Mesenchymal stem cell (in vitro differentiated cells and primary cell): ENCODE measurements at regions not wholly inside any gene's neighbourhood (a gene's known extent, or its start where the extent isn't known, plus 50 kb on each side); places are given as distances from the start of the nearest gene placed in this dataset.
"Not testable (repeated sequence)": the region's sequence is repeated elsewhere in the genome, so short reads cannot be mapped to it uniquely, and the experiment has no call there.

Source experiments
- DNase-seq: peaks from one replicate; pipeline ENCODE4 v3.0.0-alpha.2; 2013
- H2AFZ ChIP-seq: one replicate; pipeline ENCODE4 v1.6.1; 2013; ENCODE audit warnings: low read depth, mild to moderate bottlenecking, control low read depth, inconsistent platforms, low read length, moderate library complexity
- H2AK5ac ChIP-seq: 2 replicates; pipeline ENCODE4 v1.6.1; 2013; ENCODE audit warnings: low read length, moderate library complexity, mild to moderate bottlenecking, inconsistent platforms; ENCODE audit not compliant: severe bottlenecking
- H2BK120ac ChIP-seq: one replicate; pipeline ENCODE4 v1.6.1; 2013; ENCODE audit warnings: low read depth, mild to moderate bottlenecking, inconsistent platforms, low read length, moderate library complexity
- H2BK12ac ChIP-seq, 2 experiments: one replicate each; pipeline ENCODE4 v1.6.1; 2013; ENCODE audit warnings: inconsistent platforms in 2 of 2, low read length in 2 of 2, mild to moderate bottlenecking in 2 of 2, moderate library complexity in 2 of 2, control low read depth in 1 of 2
- H2BK15ac ChIP-seq: one replicate; pipeline ENCODE4 v1.6.1; 2013; ENCODE audit warnings: mild to moderate bottlenecking, low read depth, inconsistent platforms; ENCODE audit not compliant: poor library complexity, severe bottlenecking
- H2BK5ac ChIP-seq: 2 replicates; pipeline ENCODE4 v1.6.1; 2013; ENCODE audit warnings: low read depth, mild to moderate bottlenecking, low read length, control low read depth, inconsistent platforms; ENCODE audit not compliant: poor library complexity, severe bottlenecking
- H3K14ac ChIP-seq, 2 experiments: one replicate each; pipeline ENCODE4 v1.6.1; 2013; ENCODE audit warnings: inconsistent platforms in 2 of 2, low read length in 2 of 2, control low read depth in 1 of 2, mild to moderate bottlenecking in 1 of 2, moderate library complexity in 1 of 2
- H3K18ac ChIP-seq, 2 experiments: one replicate each; pipeline ENCODE4 v1.6.1; 2013; ENCODE audit warnings: inconsistent platforms in 2 of 2, low read length in 2 of 2, control low read depth in 1 of 2, low read depth in 1 of 2, mild to moderate bottlenecking in 1 of 2
- H3K23ac ChIP-seq, 2 experiments: one replicate each; pipeline ENCODE4 v1.6.1; 2013; ENCODE audit warnings: inconsistent platforms in 2 of 2, low read length in 2 of 2, mild to moderate bottlenecking in 2 of 2, moderate library complexity in 2 of 2, control low read depth in 1 of 2
- H3K27ac ChIP-seq: 2 replicates; pipeline ENCODE4 v1.5.1; 2013; ENCODE audit warnings: mild to moderate bottlenecking, moderate library complexity, low read length, control low read depth, inconsistent platforms; ENCODE audit not compliant: poor library complexity, severe bottlenecking
- H3K27me3 ChIP-seq, 2 experiments: 2 replicates each; pipeline versions ENCODE4 v1.6.1 to v1.7.0; 2013; ENCODE audit warnings: low read length in 2 of 2, mild to moderate bottlenecking in 2 of 2, moderate library complexity in 2 of 2, control low read depth in 1 of 2, inconsistent platforms in 1 of 2; ENCODE audit not compliant: control insufficient read depth in 1 of 2, insufficient read depth in 1 of 2
- H3K36me3 ChIP-seq, 2 experiments: 2 replicates each; pipeline versions ENCODE4 v1.6.1 to v1.7.0; 2013; ENCODE audit warnings: low read length in 2 of 2, control low read depth in 1 of 2, inconsistent platforms in 1 of 2, low read depth in 1 of 2, mild to moderate bottlenecking in 1 of 2; ENCODE audit not compliant: insufficient read depth in 2 of 2, control insufficient read depth in 1 of 2
- H3K4ac ChIP-seq, 2 experiments: one replicate each; pipeline ENCODE4 v1.6.1; 2013; ENCODE audit warnings: inconsistent platforms in 2 of 2, low read length in 2 of 2, mild to moderate bottlenecking in 2 of 2, moderate library complexity in 2 of 2, control low read depth in 1 of 2, low read depth in 1 of 2
- H3K4me1 ChIP-seq: 2 replicates; pipeline ENCODE4 v1.6.1; 2013; ENCODE audit warnings: low read depth, low read length, control low read depth; ENCODE audit not compliant: control insufficient read depth, insufficient read depth
- H3K4me2 ChIP-seq: 2 replicates; pipeline ENCODE4 v1.6.1; 2013; ENCODE audit warnings: low read length, mild to moderate bottlenecking, inconsistent platforms; ENCODE audit not compliant: poor library complexity, severe bottlenecking
- H3K4me3 ChIP-seq, 2 experiments: 2 replicates each; pipeline versions ENCODE4 v1.5.1 to v1.7.0; 2013; ENCODE audit warnings: low read length in 2 of 2, mild to moderate bottlenecking in 2 of 2, control low read depth in 1 of 2, low read depth in 1 of 2; ENCODE audit not compliant: insufficient read depth in 1 of 2
- H3K79me1 ChIP-seq: replicated peaks from 2 replicates; pipeline ENCODE4 v1.6.1; 2013; ENCODE audit warnings: mild to moderate bottlenecking, control low read depth, low read length, inconsistent platforms; ENCODE audit not compliant: poor library complexity, severe bottlenecking
- H3K9ac ChIP-seq: 2 replicates; pipeline ENCODE4 v1.7.0; 2013; ENCODE audit warnings: mild to moderate bottlenecking, low read length, moderate library complexity
- H3K9me3 ChIP-seq: 2 replicates; pipeline ENCODE4 v1.7.0; 2013; ENCODE audit warnings: mild to moderate bottlenecking, low read length; ENCODE audit not compliant: control insufficient read depth
- H4K8ac ChIP-seq: one replicate; pipeline ENCODE4 v1.6.1; 2013; ENCODE audit warnings: inconsistent platforms, mild to moderate bottlenecking, low read length, moderate library complexity
- H4K91ac ChIP-seq: one replicate; pipeline ENCODE4 v1.6.1; 2013; ENCODE audit warnings: mild to moderate bottlenecking, low read length, inconsistent platforms
- WGBS: methylation state at CpG from one replicate; pipeline ENCODE4 v1.1.7; 2013; ENCODE audit warnings: mixed read lengths; 5-methylcytosine and 5-hydroxymethylcytosine counted together

- not testable (repeated sequence) for H3K27me3 ChIP-seq, H3K9me3 ChIP-seq, H3K4me2 ChIP-seq, H3K18ac ChIP-seq, H2BK15ac ChIP-seq, H4K91ac ChIP-seq, H2BK12ac ChIP-seq, H3K4ac ChIP-seq, H3K27ac ChIP-seq, H2AFZ ChIP-seq, H3K4me1 ChIP-seq, H2AK5ac ChIP-seq, H4K8ac ChIP-seq, H2BK120ac ChIP-seq, H3K79me1 ChIP-seq, H2BK5ac ChIP-seq, H3K9ac ChIP-seq, H3K23ac ChIP-seq, H3K14ac ChIP-seq, DNase-seq, H3K4me3 ChIP-seq
- 100% methylated on average over 1 of the region's 3 CpGs for WGBS
- peaks cover 9 to 14% of the 10 kb centered on the region in 2 experiments for H3K36me3 ChIP-seq
Measured at GRCh38 chr7:128575277-128575676, 96.8 kb upstream of the GARIN1A start.

- H3K9me3 ChIP-seq, H3K9ac ChIP-seq, H3K27me3 ChIP-seq, H3K79me1 ChIP-seq, H2BK15ac ChIP-seq, H3K27ac ChIP-seq, DNase-seq, H2AFZ ChIP-seq, H3K18ac ChIP-seq, H4K91ac ChIP-seq, H3K23ac ChIP-seq, H3K4ac ChIP-seq, H3K4me1 ChIP-seq, H2AK5ac ChIP-seq, H2BK120ac ChIP-seq, H2BK12ac ChIP-seq, H2BK5ac ChIP-seq, H3K14ac ChIP-seq, H3K4me3 ChIP-seq, H3K4me2 ChIP-seq, H4K8ac ChIP-seq: not testable (repeated sequence)
- H3K36me3 ChIP-seq, result peaks cover 3 to 13% of the 10 kb centered on the region in 2 experiments
- no CpG with 5 or more reads among the region's 27 CpGs for WGBS
Measured at GRCh38 chr7:128576953-128577352, 95.1 kb upstream of the GARIN1A start.

- H2BK15ac ChIP-seq, H3K4me1 ChIP-seq, H3K9ac ChIP-seq, H4K8ac ChIP-seq, H2AK5ac ChIP-seq, DNase-seq, H3K23ac ChIP-seq, H3K4me3 ChIP-seq, H3K79me1 ChIP-seq, H4K91ac ChIP-seq, H3K27me3 ChIP-seq, H3K9me3 ChIP-seq, H3K4me2 ChIP-seq, H2BK5ac ChIP-seq, H2AFZ ChIP-seq, H3K4ac ChIP-seq, H3K18ac ChIP-seq, H3K14ac ChIP-seq, H2BK12ac ChIP-seq, H3K27ac ChIP-seq, H2BK120ac ChIP-seq: not testable (repeated sequence)
- H3K36me3 ChIP-seq, result peaks cover 1 to 18% of the 10 kb centered on the region in 2 experiments
- no CpG with 5 or more reads among the region's 4 CpGs for WGBS
Measured at GRCh38 chr7:128579843-128580242, 92.2 kb upstream of the GARIN1A start.

- H3K18ac ChIP-seq, H3K4me3 ChIP-seq, H3K9me3 ChIP-seq, H3K14ac ChIP-seq, H2AFZ ChIP-seq, H3K27ac ChIP-seq, H3K79me1 ChIP-seq, H3K27me3 ChIP-seq, H2BK15ac ChIP-seq, H2BK5ac ChIP-seq, H4K8ac ChIP-seq, H2BK120ac ChIP-seq, H4K91ac ChIP-seq, H2AK5ac ChIP-seq, H3K4me2 ChIP-seq, H2BK12ac ChIP-seq, H3K4ac ChIP-seq, H3K4me1 ChIP-seq, H3K23ac ChIP-seq: not testable (repeated sequence)
- DNase-seq, result peak; percentile 77
- H3K36me3 ChIP-seq, result peaks cover 4 to 18% of the 10 kb centered on the region in 2 experiments
- peak overlapping the region; percentile 45 for H3K9ac ChIP-seq
- WGBS, result no CpG with 5 or more reads among the region's 5 CpGs
Measured at GRCh38 chr7:128581100-128581499, 91.0 kb upstream of the GARIN1A start.
